ENCODE measurements at regions not wholly inside any gene's neighbourhood (a gene's known extent, or its start where the extent isn't known, plus 50 kb on each side); places are given as distances from the start of the nearest gene placed in this dataset.
"Not testable (repeated sequence)": the region's sequence is repeated elsewhere in the genome, so short reads cannot be mapped to it uniquely, and the experiment has no call there.

DNA sequence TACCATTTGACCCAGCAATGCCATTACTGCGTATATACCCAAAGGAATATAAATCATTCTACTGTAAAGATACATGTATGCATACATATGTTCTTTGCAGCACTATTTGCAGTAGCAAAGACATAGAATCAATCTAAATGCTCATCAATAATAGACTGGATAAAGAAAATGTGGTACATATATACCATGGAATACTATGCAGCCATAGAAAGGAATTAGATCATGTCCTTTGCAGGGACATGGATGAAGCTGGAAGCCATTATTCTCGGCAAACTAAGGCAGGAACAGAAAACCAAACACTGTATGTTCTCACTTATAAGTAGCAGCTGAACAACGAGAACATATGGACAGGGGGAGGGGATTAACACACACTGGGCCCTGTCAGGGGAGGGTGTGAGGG lies 54.8 kb upstream of the ZNF30 start:
- not testable (repeated sequence) for ATAC-seq (replicated peaks in 1 of 2); H3K27ac Mint-ChIP-seq; H3K4me3 Mint-ChIP-seq; H3K4me1 Mint-ChIP-seq (ENCODE audit: low read depth); H3K27me3 Mint-ChIP-seq (ENCODE audit: low read depth); DNase-seq; H3K36me3 Mint-ChIP-seq (ENCODE audit: insufficient read depth in 2 of 2); H3K9me3 Mint-ChIP-seq

DNA sequence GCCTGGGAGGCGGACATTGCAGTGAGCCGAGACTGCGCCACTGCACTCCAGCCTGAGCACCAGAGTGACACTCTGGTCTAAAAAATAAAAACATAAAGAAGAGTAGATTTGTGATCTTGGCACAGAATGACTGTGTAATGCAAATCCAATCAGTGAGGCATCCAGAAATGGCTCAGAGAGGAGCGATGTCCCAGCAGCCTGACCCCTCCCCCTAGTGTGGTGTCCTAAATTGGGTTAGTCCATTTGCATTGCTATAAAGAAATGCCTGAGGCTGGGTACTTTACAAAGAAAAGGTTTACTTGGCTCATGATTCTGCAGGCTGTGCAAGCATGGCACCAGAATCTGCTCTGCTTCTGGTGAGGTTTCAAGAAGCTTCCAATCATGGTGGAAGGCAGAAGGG lies 59.1 kb upstream of the ZNF30 start:
- Mint-ChIP-seq H3K36me3 (ENCODE audit: insufficient read depth in 2 of 2) (peaks cover 0 to 2% of the 10 kb centered on the region in 2 donors), H3K4me3 (no peak overlapping the region), H3K9me3 (peaks cover 4% of the 10 kb centered on the region in 2 donors), H3K4me1 (ENCODE audit: low read depth) (no peaks in the 10 kb centered on the region), H3K27ac (no peak overlapping the region), H3K27me3 (ENCODE audit: low read depth) (no peaks in the 10 kb centered on the region)
- no peak for ATAC-seq (replicated peaks in 1 of 2)
- DNase-seq = no peak

DNA sequence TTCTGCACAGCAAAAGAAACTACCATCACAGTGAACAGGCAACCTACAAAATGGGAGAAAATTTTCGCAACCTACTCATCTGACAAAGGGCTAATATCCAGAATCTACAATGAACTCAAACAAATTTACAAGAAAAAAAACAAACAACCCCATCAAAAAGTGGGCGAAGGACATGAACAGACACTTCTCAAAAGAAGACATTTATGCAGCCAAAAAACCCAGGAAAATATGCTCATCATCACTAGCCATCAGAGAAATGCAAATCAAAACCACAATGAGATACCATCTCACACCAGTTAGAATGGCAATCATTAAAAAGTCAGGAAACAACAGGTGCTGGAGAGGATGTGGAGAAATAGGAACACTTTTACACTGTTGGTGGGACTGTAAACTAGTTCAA lies 61.5 kb upstream of the ZNF30 start:
- H3K36me3 Mint-ChIP-seq (ENCODE audit: insufficient read depth in 2 of 2); DNase-seq; ATAC-seq (replicated peaks in 1 of 2); H3K27ac Mint-ChIP-seq; H3K4me3 Mint-ChIP-seq; H3K4me1 Mint-ChIP-seq (ENCODE audit: low read depth); H3K27me3 Mint-ChIP-seq (ENCODE audit: low read depth); H3K9me3 Mint-ChIP-seq: not testable (repeated sequence)

DNA sequence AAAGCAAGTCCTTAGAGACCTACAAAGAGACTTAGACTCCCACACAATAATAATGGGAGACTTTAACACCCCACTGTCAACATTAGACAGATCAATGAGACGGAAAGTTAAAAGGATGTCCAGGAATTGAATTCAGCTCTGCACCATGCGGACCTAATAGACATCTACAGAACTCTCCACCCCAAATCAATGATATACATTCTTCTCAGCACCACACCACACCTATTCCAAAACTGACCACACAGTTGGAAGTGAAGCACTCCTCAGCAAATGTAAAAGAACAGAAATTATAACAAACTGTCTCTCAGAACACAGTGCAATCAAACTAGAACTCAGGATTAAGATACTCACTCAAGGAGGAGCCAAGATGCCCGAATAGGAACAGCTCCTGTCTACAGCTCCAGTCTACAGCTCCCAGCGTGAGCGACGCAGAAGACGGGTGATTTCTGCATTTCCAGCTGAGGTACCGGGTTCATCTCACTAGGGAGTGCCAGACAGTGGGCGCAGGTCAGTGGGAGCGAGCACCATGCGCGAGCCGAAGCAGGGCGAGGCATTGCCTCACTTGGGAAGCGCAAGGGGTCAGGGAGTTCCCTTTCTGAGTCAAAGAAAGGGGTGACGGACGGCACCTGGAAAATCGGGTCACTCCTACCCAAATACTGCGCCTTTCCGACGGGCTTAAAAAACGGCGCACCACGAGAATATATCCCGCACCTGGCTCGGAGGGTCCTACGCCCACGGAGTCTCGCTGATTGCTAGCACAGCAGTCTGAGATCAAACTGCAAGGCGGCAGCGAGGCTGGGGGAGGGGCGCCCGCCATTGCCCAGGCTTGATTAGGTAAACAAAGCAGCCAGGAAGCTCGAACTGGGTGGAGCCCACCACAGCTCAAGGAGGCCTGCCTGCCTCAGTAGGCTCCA lies 66.6 kb upstream of the ZNF30 start:
- H3K27me3 Mint-ChIP-seq (ENCODE audit: low read depth); H3K36me3 Mint-ChIP-seq (ENCODE audit: insufficient read depth in 2 of 2); H3K9me3 Mint-ChIP-seq: not testable (repeated sequence)
- peak overlapping the region; percentile 85 for H3K27ac Mint-ChIP-seq
- ATAC-seq (replicated peaks in 1 of 2) (peak; percentile 56 to 58), DNase-seq (peak; percentile 11 to 13)
- peak overlapping the region; percentile 93 for H3K4me3 Mint-ChIP-seq
- peaks cover 34% of the 10 kb centered on the region for H3K4me1 Mint-ChIP-seq (ENCODE audit: low read depth)

DNA sequence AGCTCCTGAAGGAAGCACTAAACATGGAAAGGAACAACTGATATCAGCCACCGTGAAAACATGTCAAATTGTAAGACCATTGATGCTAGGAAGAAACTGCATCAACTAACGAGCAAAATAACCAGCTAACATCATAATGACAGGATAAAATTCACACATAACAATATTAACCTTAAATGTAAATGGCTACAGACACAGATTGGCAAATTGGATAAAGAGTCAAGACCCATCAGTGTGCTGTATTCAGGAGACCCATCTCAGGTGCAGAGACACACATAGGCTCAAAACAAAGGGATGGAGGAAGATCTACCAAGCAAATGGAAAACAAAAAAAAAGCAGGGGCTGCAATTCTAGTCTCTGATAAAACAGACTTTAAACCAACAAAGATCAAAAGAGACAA lies 67.4 kb upstream of the ZNF30 start:
- H3K27me3 Mint-ChIP-seq (ENCODE audit: low read depth); ATAC-seq (replicated peaks in 1 of 2); H3K9me3 Mint-ChIP-seq; H3K36me3 Mint-ChIP-seq (ENCODE audit: insufficient read depth in 2 of 2); DNase-seq: not testable (repeated sequence)
- Mint-ChIP-seq H3K27ac (peak overlapping the region; percentile 85), H3K4me3 (peak overlapping the region; percentile 93), H3K4me1 (ENCODE audit: low read depth) (peaks cover 34% of the 10 kb centered on the region)

DNA sequence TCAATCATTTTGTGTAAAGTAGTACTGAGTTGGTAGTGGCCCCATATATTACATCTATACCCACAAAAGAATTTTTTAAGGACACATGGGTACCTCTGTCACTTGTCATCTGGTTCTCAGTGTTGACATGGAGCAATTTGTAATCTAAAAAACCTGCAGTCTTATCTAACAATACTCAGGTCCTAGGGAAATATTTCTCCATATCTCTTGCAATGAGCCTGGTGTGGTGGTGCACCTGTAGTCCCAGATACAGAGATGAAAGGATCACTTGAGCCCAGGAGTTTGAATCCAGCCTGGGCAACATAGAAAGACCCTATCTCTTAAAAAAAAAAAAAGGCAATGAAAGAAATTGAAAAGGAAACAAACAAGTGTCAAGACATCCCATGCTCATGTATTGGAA lies 70.7 kb upstream of the ZNF30 start:
- Mint-ChIP-seq H3K9me3 (peaks cover 0 to 6% of the 10 kb centered on the region in 2 donors), H3K27ac (no peak overlapping the region), H3K36me3 (ENCODE audit: insufficient read depth in 2 of 2) (peaks cover 0 to 4% of the 10 kb centered on the region in 2 donors), H3K4me3 (no peak overlapping the region), H3K27me3 (ENCODE audit: low read depth) (no peaks in the 10 kb centered on the region), H3K4me1 (ENCODE audit: low read depth) (peaks cover 48% of the 10 kb centered on the region)
- no peak for ATAC-seq (replicated peaks in 1 of 2)
- no peak for DNase-seq

DNA sequence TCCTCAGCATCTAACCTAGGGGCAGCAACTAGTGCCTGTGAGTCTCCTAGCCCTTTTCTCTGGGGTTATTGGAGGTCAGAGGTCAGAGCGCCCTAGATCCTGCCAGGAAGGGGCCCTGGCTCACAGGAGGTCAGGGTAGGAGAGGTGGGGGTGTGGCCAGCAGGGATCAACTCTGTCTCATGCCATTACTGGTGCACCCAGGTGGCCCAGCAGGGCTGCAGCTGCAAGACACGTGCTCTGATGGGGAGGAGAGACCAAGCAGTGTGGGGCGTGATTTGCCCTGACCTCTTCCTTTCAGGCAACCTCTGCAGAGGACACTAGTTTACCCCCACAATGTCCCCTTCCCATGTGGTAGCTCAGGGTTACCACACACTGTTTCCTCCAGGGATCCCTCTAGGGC lies 73.3 kb upstream of the ZNF30 start:
- Mint-ChIP-seq H3K9me3 (peaks cover 0 to 6% of the 10 kb centered on the region in 2 donors), H3K4me3 (no peak overlapping the region), H3K27me3 (ENCODE audit: low read depth) (no peaks in the 10 kb centered on the region), H3K27ac (no peak overlapping the region), H3K36me3 (ENCODE audit: insufficient read depth in 2 of 2) (peaks cover 0 to 2% of the 10 kb centered on the region in 2 donors), H3K4me1 (ENCODE audit: low read depth) (peaks cover 31% of the 10 kb centered on the region)
- ATAC-seq (replicated peaks in 1 of 2) (no peak), DNase-seq (no peak)

DNA sequence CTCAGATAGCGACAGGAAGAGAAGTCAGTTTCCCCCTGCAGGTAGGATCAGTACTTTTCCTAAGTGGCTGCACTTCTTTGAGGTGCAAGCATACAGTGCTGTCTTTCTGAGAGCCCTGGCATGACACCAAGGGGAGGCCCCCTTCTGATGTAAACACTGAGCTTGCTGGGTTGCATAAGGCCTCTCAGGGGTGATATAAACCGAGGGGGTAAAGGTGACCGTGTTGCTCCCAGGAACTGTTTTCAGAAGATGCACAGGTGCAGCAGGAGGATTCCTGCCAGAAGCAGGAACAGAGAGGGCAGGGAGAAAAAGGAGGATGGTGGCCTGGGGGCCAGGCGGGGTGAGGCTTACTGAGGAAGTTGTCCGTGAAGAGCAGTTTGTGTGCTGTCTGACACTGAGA lies 74.0 kb upstream of the ZNF30 start:
- peaks cover 0 to 6% of the 10 kb centered on the region in 2 donors for H3K9me3 Mint-ChIP-seq
- ATAC-seq (replicated peaks in 1 of 2) (no peak), DNase-seq (no peak)
- H3K4me1 Mint-ChIP-seq (ENCODE audit: low read depth) = peaks cover 26% of the 10 kb centered on the region
- H3K4me3 Mint-ChIP-seq = no peak overlapping the region
- no peaks in the 10 kb centered on the region for H3K27me3 Mint-ChIP-seq (ENCODE audit: low read depth)
- H3K36me3 Mint-ChIP-seq (ENCODE audit: insufficient read depth in 2 of 2) = peaks cover 0 to 2% of the 10 kb centered on the region in 2 donors
- H3K27ac Mint-ChIP-seq = no peak overlapping the region

DNA sequence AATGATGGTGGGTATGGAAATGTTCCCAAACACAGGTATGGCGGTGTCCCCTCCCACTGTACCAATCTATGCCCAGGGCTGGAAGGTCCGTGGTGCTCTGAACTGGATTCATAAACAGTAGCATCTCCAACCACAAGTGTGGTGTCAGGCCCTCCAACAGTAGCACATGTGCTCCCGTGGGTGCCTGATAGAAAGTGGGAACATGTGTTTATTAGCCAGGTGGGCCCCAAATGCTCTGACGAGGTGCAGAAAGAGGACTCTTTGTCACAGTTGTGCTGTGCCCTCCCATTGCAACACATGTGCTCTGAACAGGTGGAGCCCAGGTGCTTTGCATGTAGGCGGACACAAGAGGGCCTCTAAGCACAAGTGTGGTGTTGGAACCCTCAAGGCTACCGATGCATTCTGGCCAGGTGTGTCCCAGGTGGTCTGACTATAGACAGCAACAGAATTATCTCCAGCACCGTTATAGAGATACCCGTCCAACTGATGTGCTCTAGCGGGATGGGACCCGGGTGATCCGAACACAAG lies 75.4 kb upstream of the ZNF30 start:
- DNase-seq = no peak
- Mint-ChIP-seq H3K27ac (no peak overlapping the region), H3K4me1 (ENCODE audit: low read depth) (peaks cover 25% of the 10 kb centered on the region), H3K4me3 (no peak overlapping the region), H3K27me3 (ENCODE audit: low read depth) (no peaks in the 10 kb centered on the region), H3K36me3 (ENCODE audit: insufficient read depth in 2 of 2) (peaks cover 0 to 4% of the 10 kb centered on the region in 2 donors), H3K9me3 (peaks cover under 1 to 2% of the 10 kb centered on the region in 2 donors)
- no peak for ATAC-seq (replicated peaks in 1 of 2)

DNA sequence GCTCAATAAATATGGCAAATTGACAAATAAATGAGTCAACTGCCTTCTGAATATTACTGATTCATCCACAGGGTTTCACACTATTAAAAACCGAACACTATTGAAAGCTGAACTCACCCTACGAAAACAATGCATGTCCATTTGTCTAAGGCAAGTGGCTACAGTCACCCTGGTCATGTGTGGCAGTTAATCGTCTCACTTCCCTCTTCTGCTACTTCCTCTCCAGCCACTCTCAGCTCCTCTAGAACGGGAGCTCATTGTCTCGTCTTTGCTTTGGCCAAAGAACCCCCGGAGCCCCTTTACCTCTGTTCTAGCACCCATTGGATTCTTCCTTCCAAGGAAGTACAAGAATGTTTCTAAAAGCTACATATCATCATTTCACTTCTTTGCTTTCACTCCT lies 74.4 kb upstream of the ZNF599 start:
- H3K27ac Mint-ChIP-seq = no peak overlapping the region
- peaks cover 0 to 2% of the 10 kb centered on the region in 2 donors for H3K36me3 Mint-ChIP-seq (ENCODE audit: insufficient read depth in 2 of 2)
- no peak for DNase-seq
- no peaks in the 10 kb centered on the region for H3K27me3 Mint-ChIP-seq (ENCODE audit: low read depth)
- H3K9me3 Mint-ChIP-seq = peaks cover 0 to 2% of the 10 kb centered on the region in 2 donors
- no peak overlapping the region for H3K4me3 Mint-ChIP-seq
- ATAC-seq (replicated peaks in 1 of 2) = no peak
- no peaks in the 10 kb centered on the region for H3K4me1 Mint-ChIP-seq (ENCODE audit: low read depth)

DNA sequence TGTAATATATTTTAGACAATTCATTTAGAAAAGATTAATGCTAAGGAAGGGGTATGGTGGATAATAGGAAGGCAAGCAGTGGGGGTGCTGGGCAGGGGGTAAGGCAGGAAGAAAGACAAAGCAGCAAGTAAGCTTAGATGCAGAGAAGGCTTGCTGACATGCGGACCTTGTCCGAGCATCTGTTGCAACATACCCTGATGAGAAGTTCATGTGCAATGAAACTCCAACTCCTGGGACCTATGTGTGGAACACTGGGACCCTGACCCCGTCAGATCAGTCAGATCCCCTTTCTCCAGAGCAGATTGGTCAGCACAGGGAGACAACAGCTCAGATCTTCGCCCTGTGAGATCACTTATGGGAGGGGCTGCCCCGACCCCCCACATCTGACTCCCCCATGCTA lies 71.3 kb upstream of the ZNF599 start:
- no peak overlapping the region for H3K27ac Mint-ChIP-seq
- DNase-seq = no peak
- no peak for ATAC-seq (replicated peaks in 1 of 2)
- peaks cover 0 to 2% of the 10 kb centered on the region in 2 donors for H3K36me3 Mint-ChIP-seq (ENCODE audit: insufficient read depth in 2 of 2)
- H3K27me3 Mint-ChIP-seq (ENCODE audit: low read depth) = no peaks in the 10 kb centered on the region
- H3K4me3 Mint-ChIP-seq = no peak overlapping the region
- peaks cover 0 to 2% of the 10 kb centered on the region in 2 donors for H3K9me3 Mint-ChIP-seq
- no peaks in the 10 kb centered on the region for H3K4me1 Mint-ChIP-seq (ENCODE audit: low read depth)

DNA sequence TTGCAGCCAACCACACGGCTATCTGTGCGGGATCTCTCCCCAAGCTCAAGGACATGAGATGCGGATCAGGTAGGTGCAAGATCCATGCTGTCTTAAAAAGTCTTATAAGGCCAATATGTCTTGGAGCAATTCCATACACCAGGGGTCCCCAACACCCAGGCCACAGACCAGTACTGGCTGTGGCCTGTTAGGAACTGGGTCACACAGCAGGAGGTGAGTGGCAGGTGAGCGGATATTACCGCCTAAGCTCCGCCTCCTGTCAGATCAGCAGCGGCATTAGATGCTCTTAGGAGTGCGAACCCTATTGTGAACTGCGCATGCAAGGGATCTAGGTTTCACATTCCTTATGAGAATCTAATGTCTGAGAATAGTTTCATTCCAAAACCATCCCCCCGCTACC lies 68.8 kb upstream of the ZNF599 start:
- DNase-seq = no peak
- ATAC-seq (replicated peaks in 1 of 2) = no peak
- Mint-ChIP-seq H3K27me3 (ENCODE audit: low read depth) (no peaks in the 10 kb centered on the region), H3K36me3 (ENCODE audit: insufficient read depth in 2 of 2) (no peaks in the 10 kb centered on the region), H3K4me1 (ENCODE audit: low read depth) (peaks cover 15% of the 10 kb centered on the region), H3K4me3 (no peak overlapping the region), H3K27ac (no peak overlapping the region), H3K9me3 (no peaks in the 10 kb centered on the region)

DNA sequence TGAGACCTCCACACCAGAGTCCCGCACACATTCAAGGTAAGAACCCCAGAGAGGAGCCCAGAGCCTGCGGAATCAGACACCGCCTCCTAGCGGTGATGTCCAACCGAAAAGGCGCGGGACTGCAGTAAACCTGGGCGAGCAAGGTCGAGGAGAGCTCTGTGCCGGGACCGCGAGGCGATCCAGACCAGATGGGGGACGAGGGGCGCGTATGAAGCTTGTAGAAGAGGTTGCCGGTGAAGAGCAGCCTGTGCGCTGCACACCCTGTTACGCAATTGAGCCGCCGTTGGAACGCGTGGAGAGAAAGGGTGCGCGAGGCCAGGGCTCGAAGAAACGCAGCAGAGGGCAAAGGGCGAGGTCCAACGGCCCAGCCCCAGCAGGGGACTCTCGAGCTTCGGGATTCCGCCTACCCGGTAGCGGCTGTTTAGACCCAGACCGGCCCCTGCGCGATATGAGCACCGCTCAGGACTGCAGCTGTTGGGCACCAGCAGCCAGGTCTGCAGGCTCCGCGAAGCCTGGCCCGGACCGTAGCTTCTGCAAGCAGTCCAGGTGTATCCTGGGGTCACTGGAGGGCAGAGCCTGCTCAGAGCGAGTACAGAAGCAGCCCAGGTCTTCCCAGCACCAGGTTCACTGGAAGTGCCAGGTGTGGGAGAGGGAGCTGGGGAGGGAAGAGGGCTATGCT lies 65.9 kb upstream of the ZNF599 start:
- Mint-ChIP-seq H3K9me3 (no peaks in the 10 kb centered on the region), H3K27ac (no peak overlapping the region), H3K4me3 (peak overlapping the region in 1 of 2 donors; percentile 50), H3K36me3 (ENCODE audit: insufficient read depth in 2 of 2) (no peaks in the 10 kb centered on the region), H3K27me3 (ENCODE audit: low read depth) (no peaks in the 10 kb centered on the region), H3K4me1 (ENCODE audit: low read depth) (peaks cover 15% of the 10 kb centered on the region)
- DNase-seq (peak; percentile 31 to 32), ATAC-seq (replicated peaks in 1 of 2) (peak; percentile 44 to 54)

Data from activated T-cell treated with anti-CD3 and anti-CD28 coated beads, Interleukin-2, amount 50 U/mL, for 72 hours (primary cell).